NT2/D1 (cell line): ENCODE measurements at regions not wholly inside any gene's neighbourhood (a gene's known extent, or its start where the extent isn't known, plus 50 kb on each side); places are given as distances from the start of the nearest gene placed in this dataset.

Source experiments
- YY1 ChIP-seq: IDR thresholded peaks from 2 replicates; pipeline ENCODE4 v1.6.1; 2011; ENCODE audit not compliant: insufficient read length, insufficient read depth
- ZNF274 ChIP-seq: IDR thresholded peaks from 2 replicates; pipeline ENCODE4 v1.6.1; 2011; ENCODE audit warnings: mild to moderate bottlenecking, low read depth, low read length

DNA sequence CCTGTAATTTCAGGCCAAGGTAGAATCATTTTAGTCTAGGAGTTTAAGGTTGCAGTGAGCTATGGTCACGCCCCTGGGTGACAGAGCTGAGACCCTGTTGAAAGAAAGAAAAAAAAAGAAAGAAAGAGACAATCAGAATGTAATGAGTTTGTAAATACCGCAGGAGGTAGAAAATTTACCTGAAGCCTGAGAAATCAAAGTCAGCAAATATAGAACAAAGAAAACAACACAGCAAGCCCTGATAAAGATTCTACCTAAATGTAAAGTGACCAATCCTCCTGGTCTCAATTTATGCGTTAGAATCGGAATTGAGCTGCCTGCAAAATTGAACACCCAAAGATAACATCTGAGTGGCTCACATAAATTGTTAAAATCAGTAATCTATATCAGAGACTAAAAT, 146.5 kb upstream of the ZNF184 start:
- TF ChIP-seq ZNF274 (no peak), YY1 (no peak)
